CD14-positive monocyte (primary cell): ENCODE measurements at regions not wholly inside any gene's neighbourhood (a gene's known extent, or its start where the extent isn't known, plus 50 kb on each side); places are given as distances from the start of the nearest gene placed in this dataset.

Experiments
- DNase-seq, 3 donors: peaks; one replicate each; pipeline ENCODE4 v3.0.0-alpha.2; 2011 to 2022
- H2AFZ ChIP-seq: 2 replicates; pipeline ENCODE4 v1.6.0; 2012; ENCODE audit warnings: mild to moderate bottlenecking, low read depth, low read length, inconsistent platforms; ENCODE audit not compliant: insufficient read depth, poor library complexity, severe bottlenecking
- H3K27ac ChIP-seq, 2 donors: 1 replicate in 1 of 2; 2 replicates in 1 of 2; pipeline ENCODE4 v1.5.1; 2012 to 2013; ENCODE audit warnings: low read length in 2 of 2, control low read depth in 1 of 2, inconsistent platforms in 1 of 2, low read depth in 1 of 2, mild to moderate bottlenecking in 1 of 2
- H3K27me3 ChIP-seq, 2 donors: one replicate each; pipeline versions ENCODE4 v1.6.0 to v1.6.1; 2011 to 2013; ENCODE audit warnings: low read length in 2 of 2; ENCODE audit not compliant: control insufficient read depth in 2 of 2, insufficient read depth in 2 of 2
- H3K36me3 ChIP-seq, 2 donors: replicated peaks in 1 of 2; 1 replicate in 1 of 2; 2 replicates in 1 of 2; pipeline versions ENCODE4 v1.5.1 to v1.6.1; 2012 to 2013; ENCODE audit warnings: low read length in 2 of 2, control low read depth in 1 of 2, inconsistent platforms in 1 of 2, mild to moderate bottlenecking in 1 of 2; ENCODE audit not compliant: insufficient read depth in 2 of 2, control insufficient read depth in 1 of 2
- H3K4me1 ChIP-seq, 2 donors: 1 replicate in 1 of 2; 2 replicates in 1 of 2; pipeline versions ENCODE4 v1.5.1 to v1.6.1; 2012 to 2013; ENCODE audit warnings: low read length in 2 of 2, control low read depth in 1 of 2, inconsistent platforms in 1 of 2, mild to moderate bottlenecking in 1 of 2, moderate library complexity in 1 of 2; ENCODE audit not compliant: insufficient read depth in 2 of 2, control insufficient read depth in 1 of 2
- H3K4me2 ChIP-seq: replicated peaks from 2 replicates; pipeline ENCODE3; 2012; ENCODE audit warnings: low read length, moderate library complexity, mild to moderate bottlenecking; ENCODE audit not compliant: poor library complexity, severe bottlenecking; ENCODE audit errors: extremely low read depth
- H3K4me3 ChIP-seq, 3 experiments: fragments of 200-600 bp in 1 of 3; sonication (generic) in 1 of 3; replicated peaks in 1 of 3; 1 replicate in 2 of 3; 2 replicates in 1 of 3; pipeline ENCODE4 v1.5.1; 2011 to 2013; ENCODE audit warnings: low read length in 3 of 3, mild to moderate bottlenecking in 3 of 3, control low read depth in 2 of 3, low read depth in 2 of 3, inconsistent platforms in 1 of 3, moderate library complexity in 1 of 3
- H3K79me2 ChIP-seq: 2 replicates; pipeline ENCODE4 v1.6.0; 2012; ENCODE audit warnings: mild to moderate bottlenecking, control low read depth, inconsistent platforms, low read length, moderate library complexity; ENCODE audit not compliant: insufficient read depth
- H3K9ac ChIP-seq: 2 replicates; pipeline ENCODE4 v1.6.0; 2017; ENCODE audit warnings: low read length, mild to moderate bottlenecking; ENCODE audit not compliant: insufficient read depth, poor library complexity, severe bottlenecking
- H3K9me3 ChIP-seq, 2 donors: replicated peaks in 1 of 2; 1 replicate in 1 of 2; 2 replicates in 1 of 2; pipeline versions ENCODE4 v1.5.1 to v1.6.1; 2012 to 2013; ENCODE audit warnings: low read length in 2 of 2, control low read depth in 1 of 2; ENCODE audit not compliant: control insufficient read depth in 1 of 2, insufficient read depth in 1 of 2
- H4K20me1 ChIP-seq: 2 replicates; pipeline ENCODE4 v1.6.0; 2012; ENCODE audit warnings: mild to moderate bottlenecking, low read length, control low read depth, moderate library complexity; ENCODE audit not compliant: insufficient read depth
- H3K27ac Mint-ChIP-seq, 7 donors: one replicate each; pipeline ENCODE4 v1.8.0; 2020; ENCODE audit warnings: mild to moderate bottlenecking in 7 of 7, mixed read lengths in 7 of 7, moderate library complexity in 6 of 7, inconsistent platforms in 2 of 7
- H3K27me3 Mint-ChIP-seq, 3 donors: one replicate each; pipeline ENCODE4 v1.8.0; 2021 to 2022; ENCODE audit warnings: low read depth in 3 of 3, mild to moderate bottlenecking in 3 of 3, mixed read lengths in 3 of 3, moderate library complexity in 3 of 3, inconsistent platforms in 1 of 3
- H3K36me3 Mint-ChIP-seq, 2 donors: one replicate each; pipeline ENCODE4 v1.8.0; 2020; ENCODE audit warnings: mixed read lengths in 2 of 2, inconsistent platforms in 1 of 2, mild to moderate bottlenecking in 1 of 2
- H3K4me1 Mint-ChIP-seq: one replicate; pipeline ENCODE4 v1.8.0; 2020; ENCODE audit warnings: mild to moderate bottlenecking, mixed read lengths
- H3K4me3 Mint-ChIP-seq, 2 donors: one replicate each; pipeline ENCODE4 v1.8.0; 2020; ENCODE audit warnings: mild to moderate bottlenecking in 2 of 2, mixed read lengths in 2 of 2, moderate library complexity in 1 of 2
- H3K9me3 Mint-ChIP-seq, 7 donors: one replicate each; pipeline ENCODE4 v1.8.0; 2020 to 2022; ENCODE audit warnings: mixed read lengths in 7 of 7, mild to moderate bottlenecking in 6 of 7, moderate library complexity in 6 of 7, inconsistent platforms in 2 of 7
- WGBS: methylation state at CpG from one replicate; pipeline ENCODE4 v1.1.5; 2013; ENCODE audit warnings: missing lambda C conversion rate; ENCODE audit not compliant: insufficient coverage; 5-methylcytosine and 5-hydroxymethylcytosine counted together
- intact Hi-C, 2 donors: fragments of 100-400 bp; cut with micrococcal nuclease; formaldehyde crosslinking; loops; one replicate each; pipeline versions ENCODE4 v1.15.0 to v1.15.1; 2023
- TF ChIP-seq, protein P1 (sequence below): fragments of 200-600 bp; IDR thresholded peaks from one replicate; pipeline ENCODE4 v1.8.0; 2022; ENCODE audit warnings: antibody characterized with exemption, mild to moderate bottlenecking

DNA sequence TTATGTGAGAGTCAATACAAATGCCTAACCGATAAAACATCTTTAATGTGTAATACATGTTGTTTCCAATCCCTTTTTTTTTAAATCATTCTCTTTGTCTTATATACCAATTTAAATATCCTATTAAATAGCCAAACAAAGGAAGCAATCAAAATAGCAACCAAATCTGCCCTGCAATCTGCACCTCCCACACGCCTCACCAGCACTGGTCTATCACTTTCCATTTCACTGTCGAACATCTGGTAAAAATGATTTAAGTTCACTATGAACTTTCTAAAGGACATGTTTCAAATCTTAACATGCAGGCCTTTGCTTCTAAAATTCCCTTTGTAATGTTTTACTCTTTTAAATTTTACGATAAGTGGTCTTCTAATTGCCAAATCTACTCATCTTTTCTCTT, 1305.5 kb upstream of the TENM4 start:
- WGBS = 100% methylated on average over 1 of the region's 4 CpGs
- Histone ChIP-seq H3K36me3 (no peaks in the 10 kb centered on the region), H3K9ac (no peak overlapping the region), H3K4me3 (no peak overlapping the region), H3K27me3 (no peaks in the 10 kb centered on the region), H3K4me1 (no peaks in the 10 kb centered on the region), H4K20me1 (no peaks in the 10 kb centered on the region), H3K79me2 (no peaks in the 10 kb centered on the region), H3K27ac (no peak overlapping the region), H3K4me2 (no peak overlapping the region), H3K9me3 (no peaks in the 10 kb centered on the region), H2AFZ (no peak overlapping the region)
- intact Hi-C loops = no loop called here
- Mint-ChIP-seq H3K27ac (no peak overlapping the region), H3K27me3 (no peaks in the 10 kb centered on the region), H3K4me3 (no peak overlapping the region), H3K9me3 (peaks cover 0 to 2% (median 0%) of the 10 kb centered on the region in 7 donors), H3K4me1 (no peaks in the 10 kb centered on the region), H3K36me3 (no peaks in the 10 kb centered on the region)
- TF ChIP-seq, protein P1, sequence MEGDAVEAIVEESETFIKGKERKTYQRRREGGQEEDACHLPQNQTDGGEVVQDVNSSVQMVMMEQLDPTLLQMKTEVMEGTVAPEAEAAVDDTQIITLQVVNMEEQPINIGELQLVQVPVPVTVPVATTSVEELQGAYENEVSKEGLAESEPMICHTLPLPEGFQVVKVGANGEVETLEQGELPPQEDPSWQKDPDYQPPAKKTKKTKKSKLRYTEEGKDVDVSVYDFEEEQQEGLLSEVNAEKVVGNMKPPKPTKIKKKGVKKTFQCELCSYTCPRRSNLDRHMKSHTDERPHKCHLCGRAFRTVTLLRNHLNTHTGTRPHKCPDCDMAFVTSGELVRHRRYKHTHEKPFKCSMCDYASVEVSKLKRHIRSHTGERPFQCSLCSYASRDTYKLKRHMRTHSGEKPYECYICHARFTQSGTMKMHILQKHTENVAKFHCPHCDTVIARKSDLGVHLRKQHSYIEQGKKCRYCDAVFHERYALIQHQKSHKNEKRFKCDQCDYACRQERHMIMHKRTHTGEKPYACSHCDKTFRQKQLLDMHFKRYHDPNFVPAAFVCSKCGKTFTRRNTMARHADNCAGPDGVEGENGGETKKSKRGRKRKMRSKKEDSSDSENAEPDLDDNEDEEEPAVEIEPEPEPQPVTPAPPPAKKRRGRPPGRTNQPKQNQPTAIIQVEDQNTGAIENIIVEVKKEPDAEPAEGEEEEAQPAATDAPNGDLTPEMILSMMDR = no peak
- no peak for DNase-seq

DNA sequence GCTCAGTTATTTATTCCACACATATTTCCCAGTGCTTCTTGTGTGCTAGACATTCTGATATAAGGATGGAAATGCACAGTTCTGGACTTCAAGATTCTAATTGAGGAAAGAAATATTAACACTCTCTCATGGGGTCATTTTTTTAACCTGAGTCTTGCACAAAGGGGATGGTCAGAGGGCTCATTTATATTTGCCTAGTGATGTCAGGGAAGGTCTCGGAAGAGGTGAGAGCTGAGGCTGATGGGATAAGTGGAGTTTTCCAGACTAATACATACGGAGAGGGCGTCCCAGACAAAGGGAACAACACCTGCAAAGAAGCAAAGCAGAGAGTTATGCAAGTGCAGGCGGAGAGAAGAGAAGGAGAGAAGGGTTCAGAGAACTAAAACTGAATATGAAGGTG, 1304.6 kb upstream of the TENM4 start:
- Histone ChIP-seq H3K4me1 (no peaks in the 10 kb centered on the region), H2AFZ (no peak overlapping the region), H3K9ac (no peak overlapping the region), H3K79me2 (no peaks in the 10 kb centered on the region), H3K27me3 (no peaks in the 10 kb centered on the region), H3K36me3 (no peaks in the 10 kb centered on the region), H4K20me1 (no peaks in the 10 kb centered on the region), H3K4me3 (no peak overlapping the region), H3K9me3 (no peaks in the 10 kb centered on the region), H3K4me2 (no peak overlapping the region), H3K27ac (no peak overlapping the region)
- Mint-ChIP-seq H3K27me3 (no peaks in the 10 kb centered on the region), H3K4me3 (no peak overlapping the region), H3K9me3 (peaks cover 0 to 2% (median 0%) of the 10 kb centered on the region in 7 donors), H3K36me3 (no peaks in the 10 kb centered on the region), H3K4me1 (no peaks in the 10 kb centered on the region), H3K27ac (no peak overlapping the region)
- TF ChIP-seq, protein P1 = no peak
- no peak for DNase-seq
- intact Hi-C loops = no loop called here
- 88% methylated on average over 4 of the region's 4 CpGs for WGBS
